B cell (primary cell): ENCODE measurements at regions not wholly inside any gene's neighbourhood (a gene's known extent, or its start where the extent isn't known, plus 50 kb on each side); places are given as distances from the start of the nearest gene placed in this dataset.

Experiments
- ATAC-seq: fragments of 200-7000 bp; cut with Tn5 transposase; one replicate; pipeline ENCODE4 v1.10.0; 2021; ENCODE audit warnings: low read depth, mild to moderate bottlenecking, moderate number of reproducible peaks, moderate library complexity
- CTCF ChIA-PET: fragments of 350-600 bp; sonication (Branson Sonifier 250); formaldehyde crosslinking; loops from one replicate; lab custom pipeline; 2021; ENCODE audit warnings: antibody characterized with exemption, inconsistent platforms; lab: Charles Lee
- POLR2A ChIA-PET: fragments of 350-600 bp; sonication (Branson Sonifier 250); formaldehyde crosslinking; loops from one replicate; lab custom pipeline; 2021; ENCODE audit warnings: antibody characterized with exemption; lab: Charles Lee
- DNase-seq: peaks from one replicate; pipeline ENCODE4 v3.0.0; 2013
- H2AFZ ChIP-seq: 2 replicates; pipeline ENCODE4 v1.6.1; 2012; ENCODE audit warnings: mild to moderate bottlenecking, low read depth, low read length; ENCODE audit not compliant: insufficient read depth, poor library complexity, severe bottlenecking
- H3K27ac ChIP-seq, 2 donors: 1 replicate in 1 of 2; 2 replicates in 1 of 2; pipeline ENCODE4 v1.5.1; 2012 to 2013; ENCODE audit warnings: low read length in 2 of 2, mild to moderate bottlenecking in 2 of 2, moderate library complexity in 1 of 2
- H3K27me3 ChIP-seq, 4 experiments: fragments of 200-600 bp in 1 of 4; sonication (generic) in 1 of 4; replicated peaks in 1 of 4; 1 replicate in 2 of 4; 2 replicates in 2 of 4; pipeline versions ENCODE4 v1.6.1 to v1.7.0; 2013 to 2016; ENCODE audit warnings: low read length in 3 of 4, mild to moderate bottlenecking in 2 of 4, mixed read lengths in 1 of 4, moderate library complexity in 1 of 4; ENCODE audit not compliant: insufficient read depth in 4 of 4, control insufficient read depth in 3 of 4; ENCODE audit errors: control extremely low read depth in 1 of 4
- H3K36me3 ChIP-seq, 2 experiments: replicated peaks in 1 of 2; 1 replicate in 1 of 2; 2 replicates in 1 of 2; pipeline versions ENCODE4 v1.6.1 to v1.7.1; 2013; ENCODE audit warnings: low read length in 1 of 2; ENCODE audit not compliant: insufficient read depth in 2 of 2, control insufficient read depth in 1 of 2; ENCODE audit errors: control extremely low read depth in 1 of 2, extremely low read depth in 1 of 2
- H3K4me1 ChIP-seq, 2 donors: fragments of 200-600 bp in 1 of 2; sonication (generic) in 1 of 2; 1 replicate in 1 of 2; 2 replicates in 1 of 2; pipeline versions ENCODE4 v1.5.1 to v1.6.1; 2013 to 2017; ENCODE audit warnings: low read length in 2 of 2; ENCODE audit not compliant: control insufficient read depth in 2 of 2, insufficient read depth in 2 of 2
- H3K4me2 ChIP-seq: replicated peaks from 2 replicates; pipeline ENCODE3; 2012; ENCODE audit warnings: mild to moderate bottlenecking, low read depth, low read length; ENCODE audit not compliant: poor library complexity, severe bottlenecking
- H3K4me3 ChIP-seq, 5 experiments: fragments of 200-600 bp in 1 of 5; sonication (generic) in 1 of 5; 1 replicate in 3 of 5; 2 replicates in 2 of 5; pipeline versions ENCODE4 v1.5.1 to v1.7.0; 2011 to 2016; ENCODE audit warnings: low read length in 4 of 5, mild to moderate bottlenecking in 4 of 5, low read depth in 2 of 5, control low read depth in 1 of 5, moderate library complexity in 1 of 5; ENCODE audit not compliant: insufficient read depth in 1 of 5; ENCODE audit errors: control extremely low read depth in 1 of 5, extremely low read depth in 1 of 5
- H3K79me2 ChIP-seq: fragments of 200-600 bp; sonication (generic); one replicate; pipeline ENCODE4 v1.6.0; 2016; ENCODE audit warnings: low read length; ENCODE audit not compliant: control insufficient read depth, insufficient read depth
- H3K9ac ChIP-seq: fragments of 200-600 bp; sonication (generic); 2 replicates; pipeline ENCODE4 v1.6.1; 2017; ENCODE audit warnings: mild to moderate bottlenecking, low read length, moderate library complexity
- H3K9me3 ChIP-seq, 3 donors: one replicate each; pipeline versions ENCODE4 v1.6.1 to v1.7.1; 2013; ENCODE audit warnings: low read length in 2 of 3; ENCODE audit not compliant: control insufficient read depth in 2 of 3, insufficient read depth in 1 of 3; ENCODE audit errors: control extremely low read depth in 1 of 3
- H4K20me1 ChIP-seq: 2 replicates; pipeline ENCODE4 v1.6.0; 2012; ENCODE audit warnings: mild to moderate bottlenecking, low read length; ENCODE audit not compliant: insufficient read depth, control insufficient read depth, poor library complexity, severe bottlenecking
- H3K27ac Mint-ChIP-seq: one replicate; pipeline ENCODE4 v1.8.0; 2021; ENCODE audit warnings: mixed read lengths
- H3K27me3 Mint-ChIP-seq: one replicate; pipeline ENCODE4 v1.8.0; 2021; ENCODE audit warnings: mixed read lengths
- H3K4me1 Mint-ChIP-seq: one replicate; pipeline ENCODE4 v1.8.0; 2021; ENCODE audit warnings: mixed read lengths
- H3K4me3 Mint-ChIP-seq: one replicate; pipeline ENCODE4 v1.8.0; 2021; ENCODE audit warnings: mixed read lengths
- H3K9me3 Mint-ChIP-seq: one replicate; pipeline ENCODE4 v1.8.0; 2022; ENCODE audit warnings: mixed read lengths; ENCODE audit not compliant: insufficient read depth
- EZH2 ChIP-seq: IDR thresholded peaks from 2 replicates; pipeline ENCODE4 v1.6.1; 2012; ENCODE audit warnings: borderline replicate concordance, low read depth, mild to moderate bottlenecking, moderate library complexity, low read length; ENCODE audit not compliant: insufficient read depth, poor library complexity, severe bottlenecking
- WGBS: methylation state at CpG from one replicate; pipeline ENCODE4 v1.1.5; 2013; ENCODE audit warnings: missing lambda C conversion rate; ENCODE audit not compliant: insufficient coverage; 5-methylcytosine and 5-hydroxymethylcytosine counted together
- intact Hi-C: fragments of 100-400 bp; cut with micrococcal nuclease; formaldehyde crosslinking; loops from one replicate; pipeline ENCODE4 v1.10.0; 2022
- TF ChIP-seq, protein P1 (sequence below): fragments of 200-600 bp; IDR thresholded peaks from one replicate; pipeline ENCODE4 v1.8.0; 2022; ENCODE audit warnings: antibody characterized with exemption, mild to moderate bottlenecking

DNA sequence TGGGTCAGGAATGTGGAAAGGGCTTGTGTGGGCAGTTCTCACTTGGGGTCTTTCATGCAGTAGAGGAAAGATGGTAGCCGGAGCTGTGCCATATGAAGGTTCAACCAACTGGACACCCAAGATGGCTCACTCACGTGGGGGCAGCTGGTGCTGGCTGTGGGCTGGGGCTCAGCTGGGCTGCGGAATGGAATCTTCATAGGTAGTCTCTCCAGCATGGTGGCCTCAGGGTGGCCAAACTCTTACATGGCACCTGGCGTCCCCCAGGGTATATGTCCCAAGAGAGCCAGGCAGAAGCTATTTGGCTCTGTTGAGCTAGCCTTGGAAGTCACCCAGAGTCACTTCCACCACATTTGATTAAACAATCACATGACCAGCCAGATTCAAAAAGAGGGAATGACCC, 163.1 kb upstream of the KLHL29 start:
- H3K27me3 ChIP-seq: no peaks in the 10 kb centered on the region
- H3K9me3 ChIP-seq: no peaks in the 10 kb centered on the region
- H4K20me1 ChIP-seq: no peaks in the 10 kb centered on the region
- CTCF ChIA-PET: no interaction called here
- intact Hi-C loops: no loop called here
- 86% methylated on average over 4 of the region's 4 CpGs for WGBS
- Mint-ChIP-seq H3K4me1 (no peaks in the 10 kb centered on the region), H3K9me3 (no peaks in the 10 kb centered on the region), H3K27ac (no peak overlapping the region), H3K4me3 (no peak overlapping the region), H3K27me3 (no peaks in the 10 kb centered on the region)
- no peak overlapping the region for H3K4me3 ChIP-seq
- no peak overlapping the region for H3K9ac ChIP-seq
- POLR2A ChIA-PET: no interaction called here
- H3K79me2 ChIP-seq: no peaks in the 10 kb centered on the region
- no peak for TF ChIP-seq EZH2
- TF ChIP-seq, protein P1, sequence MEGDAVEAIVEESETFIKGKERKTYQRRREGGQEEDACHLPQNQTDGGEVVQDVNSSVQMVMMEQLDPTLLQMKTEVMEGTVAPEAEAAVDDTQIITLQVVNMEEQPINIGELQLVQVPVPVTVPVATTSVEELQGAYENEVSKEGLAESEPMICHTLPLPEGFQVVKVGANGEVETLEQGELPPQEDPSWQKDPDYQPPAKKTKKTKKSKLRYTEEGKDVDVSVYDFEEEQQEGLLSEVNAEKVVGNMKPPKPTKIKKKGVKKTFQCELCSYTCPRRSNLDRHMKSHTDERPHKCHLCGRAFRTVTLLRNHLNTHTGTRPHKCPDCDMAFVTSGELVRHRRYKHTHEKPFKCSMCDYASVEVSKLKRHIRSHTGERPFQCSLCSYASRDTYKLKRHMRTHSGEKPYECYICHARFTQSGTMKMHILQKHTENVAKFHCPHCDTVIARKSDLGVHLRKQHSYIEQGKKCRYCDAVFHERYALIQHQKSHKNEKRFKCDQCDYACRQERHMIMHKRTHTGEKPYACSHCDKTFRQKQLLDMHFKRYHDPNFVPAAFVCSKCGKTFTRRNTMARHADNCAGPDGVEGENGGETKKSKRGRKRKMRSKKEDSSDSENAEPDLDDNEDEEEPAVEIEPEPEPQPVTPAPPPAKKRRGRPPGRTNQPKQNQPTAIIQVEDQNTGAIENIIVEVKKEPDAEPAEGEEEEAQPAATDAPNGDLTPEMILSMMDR: no peak
- H3K36me3 ChIP-seq: no peaks in the 10 kb centered on the region
- ATAC-seq (no peak), DNase-seq (no peak)
- H3K4me1 ChIP-seq: no peaks in the 10 kb centered on the region
- H3K27ac ChIP-seq: no peak overlapping the region
- no peak overlapping the region for H3K4me2 ChIP-seq
- H2AFZ ChIP-seq: no peak overlapping the region

DNA sequence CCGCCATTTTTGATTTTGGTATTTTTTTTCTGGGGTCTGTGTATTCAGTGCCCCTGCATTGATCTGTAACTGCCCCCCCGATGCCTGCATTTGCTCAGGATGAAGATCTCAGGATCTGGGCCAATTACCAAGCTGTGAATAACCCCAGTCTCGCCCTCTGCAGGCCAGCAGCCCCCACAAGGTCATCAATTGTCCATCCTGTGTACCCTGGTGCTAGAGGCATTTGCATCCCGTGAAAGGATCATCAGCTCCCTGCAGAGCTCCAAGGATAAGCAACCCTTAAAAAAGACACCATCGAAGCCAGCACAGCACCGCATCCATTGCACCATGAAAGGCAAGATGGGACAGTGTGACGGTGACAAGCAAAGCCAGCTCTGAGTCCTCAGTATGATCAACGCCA, 154.1 kb upstream of the KLHL29 start:
- no peak overlapping the region for H3K4me3 Mint-ChIP-seq
- H2AFZ ChIP-seq: no peak overlapping the region
- H3K9me3 ChIP-seq: peaks cover 0 to 5% (median 0%) of the 10 kb centered on the region in 3 donors
- no peaks in the 10 kb centered on the region for H4K20me1 ChIP-seq
- intact Hi-C loops: no loop called here
- ATAC-seq (no peak), DNase-seq (no peak)
- POLR2A ChIA-PET: no interaction called here
- H3K4me1 Mint-ChIP-seq: no peaks in the 10 kb centered on the region
- H3K27ac Mint-ChIP-seq: no peak overlapping the region
- CTCF ChIA-PET: no interaction called here
- no peaks in the 10 kb centered on the region for H3K9me3 Mint-ChIP-seq
- H3K4me3 ChIP-seq: no peak overlapping the region
- WGBS: 73% methylated on average over 7 of the region's 8 CpGs
- H3K27ac ChIP-seq: no peak overlapping the region
- H3K27me3 ChIP-seq: no peaks in the 10 kb centered on the region
- no peaks in the 10 kb centered on the region for H3K79me2 ChIP-seq
- H3K27me3 Mint-ChIP-seq: no peaks in the 10 kb centered on the region
- no peaks in the 10 kb centered on the region for H3K36me3 ChIP-seq
- no peak overlapping the region for H3K9ac ChIP-seq
- TF ChIP-seq, protein P1: no peak
- no peak for TF ChIP-seq EZH2
- no peaks in the 10 kb centered on the region for H3K4me1 ChIP-seq
- H3K4me2 ChIP-seq: no peak overlapping the region
